Glomerular visceral epithelial cell (primary cell): ENCODE measurements at regions not wholly inside any gene's neighbourhood (a gene's known extent, or its start where the extent isn't known, plus 50 kb on each side); places are given as distances from the start of the nearest gene placed in this dataset.

Source experiments
- DNase-seq: peaks from one replicate; pipeline ENCODE4 v3.0.0-alpha.2; 2016; ENCODE audit errors: extremely low spot score

DNA sequence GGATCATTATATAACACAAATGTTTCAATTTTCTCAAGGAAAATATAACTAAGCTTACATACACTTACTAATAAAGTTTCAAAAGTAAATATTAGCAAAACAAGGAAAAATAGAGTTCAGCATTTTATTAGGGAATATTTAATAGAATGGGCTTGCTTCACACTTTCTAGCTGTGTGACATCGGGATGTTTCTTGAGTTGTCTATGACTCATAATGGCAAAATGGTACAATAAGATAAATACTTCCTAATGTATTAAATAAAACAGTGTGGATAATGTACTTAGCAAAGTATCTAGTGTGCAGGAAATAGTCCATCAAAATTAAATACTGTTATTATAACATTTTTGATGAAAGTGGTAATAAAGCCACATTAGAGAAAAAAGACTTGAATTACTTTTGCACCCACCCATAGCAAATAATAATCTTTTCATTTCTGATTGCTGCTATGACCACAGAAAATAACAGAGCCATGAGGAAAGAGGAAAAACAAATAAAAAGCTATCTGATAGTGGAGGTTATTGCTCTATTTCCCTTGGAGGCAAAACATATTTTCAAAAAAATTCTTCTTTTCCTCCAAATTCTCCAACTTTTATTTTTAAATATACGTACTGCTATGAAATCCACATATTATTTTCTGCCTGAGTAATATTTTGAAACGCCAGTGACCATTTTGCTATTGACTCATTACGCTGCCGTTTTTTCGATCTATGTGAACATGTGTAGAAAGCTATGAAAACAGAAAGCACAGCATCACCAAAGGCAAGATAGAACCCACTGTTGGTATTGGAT is 272.9 kb upstream of the KLF6 start:
- no peak for DNase-seq

DNA sequence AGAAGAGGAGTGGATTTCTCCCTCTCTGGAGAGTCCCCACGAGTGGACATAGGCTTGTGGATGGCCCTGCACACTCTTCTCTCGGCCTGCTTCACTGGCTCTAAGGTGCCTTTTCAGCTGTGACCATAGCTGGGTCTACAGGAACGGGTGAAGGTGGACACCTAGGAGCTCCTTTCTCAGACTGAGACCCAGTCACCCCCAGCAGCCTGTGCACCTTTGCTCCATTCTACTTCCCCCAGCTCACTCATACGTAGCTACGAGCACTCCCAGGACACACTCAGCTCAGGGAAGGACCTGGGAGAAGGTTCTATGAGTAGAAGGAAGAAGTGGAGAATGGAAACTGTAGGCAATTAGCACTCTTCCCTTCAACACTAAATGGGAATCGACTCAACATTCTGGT is 272.0 kb upstream of the KLF6 start:
- no peak for DNase-seq

DNA sequence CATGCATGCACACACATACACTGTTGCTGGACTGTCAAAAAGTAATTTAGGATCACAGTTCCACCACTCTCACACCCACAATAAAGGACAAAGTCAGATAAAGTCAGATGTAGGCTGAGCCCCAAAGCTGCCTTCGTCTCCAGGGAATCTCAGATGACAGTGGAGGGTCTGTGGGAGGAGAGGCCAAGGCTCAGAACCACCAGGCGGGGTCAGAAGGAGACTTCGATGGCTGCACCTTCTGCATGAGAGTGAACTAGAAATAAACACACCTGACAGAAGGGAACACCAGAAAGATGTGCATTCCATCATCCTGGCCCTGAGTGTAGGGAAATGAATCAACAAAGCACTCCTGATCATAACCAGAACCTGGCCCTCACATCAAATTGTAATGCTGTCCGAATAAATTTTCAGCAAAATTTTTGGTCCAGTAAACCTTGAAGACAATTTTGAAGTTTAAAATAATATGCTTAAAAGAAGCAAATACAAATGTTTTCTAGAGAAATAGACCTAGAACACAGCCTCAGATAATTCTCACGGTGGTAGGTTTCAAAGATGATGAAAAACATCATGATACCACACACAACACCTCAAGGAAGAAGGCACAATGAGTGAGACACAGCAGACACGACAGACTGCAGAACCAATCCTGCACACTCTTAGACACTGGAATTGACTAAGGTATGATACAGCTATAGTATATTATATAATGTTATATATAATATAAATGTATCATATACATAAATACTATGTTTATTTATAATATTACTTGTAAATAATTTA is 269.8 kb upstream of the KLF6 start:
- DNase-seq = no peak

DNA sequence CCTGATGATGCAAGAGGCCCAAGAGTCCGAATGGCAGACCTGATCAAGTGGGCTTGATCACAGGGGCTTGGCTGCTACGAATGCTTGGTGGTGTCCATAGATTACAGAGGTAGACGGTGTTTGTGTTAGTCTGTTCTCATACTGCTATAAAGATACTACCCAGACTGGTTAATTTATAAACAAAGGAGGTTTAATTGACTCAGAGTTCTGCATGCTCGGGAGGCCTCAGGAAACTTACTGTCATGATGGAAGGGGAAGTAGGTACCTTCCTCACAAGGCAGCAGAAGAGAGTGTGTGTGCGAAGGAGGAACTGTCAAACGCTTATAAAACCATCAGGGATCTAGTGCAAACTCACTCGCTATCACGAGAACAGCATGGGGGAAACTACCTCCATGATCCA is 268.9 kb upstream of the KLF6 start:
- no peak for DNase-seq

DNA sequence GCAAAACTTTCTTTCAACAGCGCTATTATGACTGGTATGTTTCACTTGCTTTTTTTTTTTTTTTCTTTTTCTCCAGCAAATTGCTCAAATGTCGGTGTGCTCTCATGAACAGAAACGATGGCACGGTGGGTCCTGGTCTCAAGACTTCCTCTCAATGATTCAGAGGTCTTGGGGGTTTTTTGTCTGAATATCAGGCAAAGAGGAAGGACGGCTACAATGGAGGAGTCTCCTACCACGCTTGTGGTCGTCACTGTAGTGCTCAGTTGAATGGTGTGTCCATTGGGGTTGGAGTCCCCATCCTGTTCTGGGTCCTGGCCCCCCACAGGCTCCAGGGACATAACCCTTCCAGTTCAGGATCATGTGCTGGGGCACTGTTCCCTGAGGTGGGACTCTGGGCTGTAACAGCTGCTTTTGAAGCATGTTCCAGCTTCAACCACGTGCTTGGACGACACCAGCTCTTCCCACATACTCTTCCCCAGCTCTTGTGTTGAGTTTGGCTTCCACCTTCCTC is 266.7 kb upstream of the KLF6 start:
- no peak for DNase-seq

DNA sequence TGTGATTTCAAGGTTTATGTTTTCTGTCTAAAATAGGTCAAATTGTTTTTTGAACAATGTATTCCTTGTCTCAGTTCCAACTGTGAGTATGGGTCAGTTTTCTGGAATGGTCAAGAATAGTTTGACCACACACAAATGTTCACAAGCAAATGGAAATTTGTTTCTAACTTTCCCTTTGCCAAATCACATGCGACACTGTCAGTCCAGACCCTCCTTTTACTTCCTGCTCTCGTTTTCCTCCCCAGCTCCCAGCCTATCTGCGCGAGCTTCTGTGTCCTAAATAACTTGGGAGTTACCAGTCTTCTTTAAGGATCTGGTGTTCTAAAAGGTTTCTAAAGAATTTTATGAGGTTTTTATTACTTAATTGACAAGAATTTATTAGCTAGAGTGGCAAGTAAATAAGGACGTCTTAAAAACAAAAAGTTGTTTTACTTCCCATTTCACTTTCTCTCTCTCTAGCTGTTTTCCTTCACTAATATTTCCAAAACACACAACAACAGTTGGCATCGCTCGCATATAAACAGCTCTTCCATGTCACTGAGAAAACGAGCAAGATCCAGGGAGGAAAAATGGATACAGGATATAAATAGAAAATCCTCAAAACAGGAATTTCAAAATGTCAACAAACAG is 266.1 kb upstream of the KLF6 start:
- no peak for DNase-seq

DNA sequence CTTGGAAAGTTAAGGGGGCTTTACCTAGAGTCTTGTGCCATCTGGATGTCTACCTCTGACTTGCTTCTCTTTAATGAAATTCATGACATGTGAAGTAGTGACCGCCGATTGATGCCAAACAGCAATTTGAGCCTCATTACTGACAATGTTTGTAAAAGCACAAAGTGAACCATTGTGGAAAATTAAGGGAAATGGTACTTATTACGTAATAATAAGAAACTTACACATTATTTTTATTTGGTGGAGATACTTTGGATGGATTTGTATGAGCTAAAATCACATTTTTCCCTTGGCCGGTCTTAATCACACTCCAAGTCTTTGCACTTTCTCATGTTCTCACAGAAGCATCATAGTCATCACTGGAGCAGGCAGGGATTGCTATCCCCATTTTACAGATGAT is 265.1 kb upstream of the KLF6 start:
- DNase-seq = no peak

DNA sequence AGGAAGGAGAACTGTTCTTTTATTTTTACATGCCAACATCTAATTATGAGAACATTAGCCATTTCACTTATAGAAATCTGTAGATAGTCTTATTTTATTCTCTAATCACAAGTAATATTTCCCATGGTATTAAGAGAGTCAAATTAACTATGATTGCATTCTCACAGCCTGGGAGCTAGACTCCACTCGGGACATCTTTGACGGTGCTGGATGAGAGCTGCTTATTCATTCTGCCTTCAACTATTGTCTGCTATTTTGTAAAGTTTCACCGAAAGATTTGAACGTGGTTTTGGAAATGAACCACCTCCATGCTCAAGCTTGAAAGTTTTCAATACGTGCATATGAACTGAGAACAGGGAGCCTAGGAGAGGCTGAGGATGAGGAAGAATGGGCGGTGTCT is 264.3 kb upstream of the KLF6 start:
- no peak for DNase-seq

DNA sequence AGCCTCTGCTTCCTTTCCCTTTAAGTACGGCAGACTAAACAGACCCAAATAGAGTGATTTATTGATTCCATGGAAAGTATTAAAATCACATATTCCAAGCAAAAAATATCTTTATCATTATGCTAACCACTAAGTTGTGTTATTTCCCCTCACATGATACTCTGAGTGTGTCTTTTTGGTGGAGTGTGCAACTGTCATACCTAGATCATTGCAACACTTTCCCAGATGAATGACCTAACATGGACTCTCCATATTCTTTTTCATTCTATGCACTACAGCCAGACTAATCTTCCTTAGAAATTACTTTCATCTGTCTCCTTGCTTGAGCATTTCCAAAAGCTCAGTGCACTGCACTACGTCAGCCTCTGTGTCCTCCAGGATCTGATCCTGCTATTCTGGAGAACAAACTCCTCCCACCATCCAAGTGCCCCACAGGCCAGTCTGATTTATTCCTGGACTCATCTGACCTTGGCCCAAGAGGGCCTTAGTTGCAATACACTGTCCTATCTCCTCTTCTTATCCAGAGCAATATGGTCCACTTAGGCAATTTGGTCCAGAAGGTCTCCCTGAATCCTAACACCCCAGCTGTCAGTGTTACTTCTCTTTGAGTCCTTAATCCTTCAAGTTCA is 263.3 kb upstream of the KLF6 start:
- DNase-seq = no peak

DNA sequence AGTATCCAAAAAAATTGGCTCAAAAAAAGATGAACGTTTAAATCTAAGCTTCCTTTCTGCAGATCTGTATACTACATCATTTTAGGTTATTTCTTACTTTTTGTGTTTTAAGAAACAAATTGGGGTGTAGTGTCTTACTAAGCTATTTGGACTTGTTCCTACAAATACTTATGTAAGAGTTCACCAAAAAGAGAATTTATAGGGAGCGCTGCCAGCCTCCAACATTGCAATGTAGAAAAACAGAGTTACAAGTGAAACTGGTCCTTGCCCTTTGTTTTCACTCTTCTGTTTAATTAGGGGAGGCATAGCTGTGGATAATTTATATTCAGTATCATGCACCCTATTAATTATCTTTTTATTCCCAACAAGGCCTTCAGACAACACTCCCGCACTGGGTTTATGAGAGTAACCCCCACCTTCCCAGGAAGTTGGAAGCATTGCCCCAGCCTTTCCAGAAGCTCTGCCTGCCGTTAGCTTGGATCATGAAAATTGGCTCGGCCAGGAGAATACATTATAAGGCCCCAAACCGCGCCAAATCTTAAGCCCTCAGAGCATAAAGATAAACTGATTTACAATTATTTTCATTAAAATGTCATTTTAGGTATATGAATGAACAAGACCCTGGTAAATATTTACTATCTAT is 261.8 kb upstream of the KLF6 start:
- DNase-seq = no peak

DNA sequence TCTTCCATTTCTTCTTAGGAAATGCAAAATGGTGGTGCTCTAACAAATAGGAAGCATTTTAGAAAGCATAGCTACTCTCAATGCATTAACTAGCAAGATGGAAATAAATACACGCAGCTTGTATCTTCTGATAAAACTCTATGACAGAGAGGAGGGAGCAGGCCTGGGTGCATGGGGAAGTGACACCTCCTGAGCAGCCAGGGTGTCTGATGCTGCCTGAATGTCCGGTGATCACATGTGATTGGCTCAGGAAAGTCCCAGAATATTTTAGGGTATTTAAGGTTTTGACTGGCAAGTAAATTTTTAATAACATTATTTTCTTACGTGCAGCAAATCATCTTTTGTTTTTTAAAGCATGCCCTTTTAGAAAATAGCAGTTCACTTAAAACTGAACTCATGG is 261.0 kb upstream of the KLF6 start:
- no peak for DNase-seq

DNA sequence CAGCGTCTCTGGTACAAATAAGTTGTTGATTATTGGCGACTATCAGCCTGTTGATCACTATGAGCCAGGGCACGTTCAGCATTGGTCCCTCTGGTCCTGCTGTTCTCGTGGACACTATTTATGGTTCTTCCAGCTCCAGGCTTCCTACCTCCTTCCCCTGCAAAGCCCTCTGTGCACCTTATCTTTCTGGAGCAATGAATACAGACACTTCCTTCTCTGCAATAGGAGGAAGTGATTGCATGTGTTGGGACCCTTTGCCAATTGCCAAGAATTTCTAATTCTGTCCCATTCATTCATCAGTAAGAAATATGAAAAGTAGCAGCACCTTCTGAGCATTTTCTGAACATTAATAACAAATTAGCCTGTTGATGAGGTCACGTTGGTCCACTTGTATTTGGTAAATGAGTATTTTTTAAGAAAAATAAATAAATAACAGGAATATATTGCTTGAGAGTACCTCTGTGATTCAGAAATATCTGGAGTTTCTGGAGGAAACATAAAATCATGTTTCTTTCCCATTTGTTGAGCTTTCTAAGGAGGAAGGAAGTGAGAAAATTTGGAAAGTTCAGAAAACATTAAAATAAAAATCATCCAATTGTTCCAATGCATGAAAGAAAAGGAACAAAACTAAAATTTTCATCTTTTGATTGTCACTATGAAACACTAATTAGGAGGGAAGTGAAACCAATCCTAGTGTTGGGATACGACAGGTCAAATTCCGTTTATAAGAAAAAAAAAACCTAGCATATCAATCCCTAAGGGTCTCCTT is 259.1 kb upstream of the KLF6 start:
- no peak for DNase-seq

DNA sequence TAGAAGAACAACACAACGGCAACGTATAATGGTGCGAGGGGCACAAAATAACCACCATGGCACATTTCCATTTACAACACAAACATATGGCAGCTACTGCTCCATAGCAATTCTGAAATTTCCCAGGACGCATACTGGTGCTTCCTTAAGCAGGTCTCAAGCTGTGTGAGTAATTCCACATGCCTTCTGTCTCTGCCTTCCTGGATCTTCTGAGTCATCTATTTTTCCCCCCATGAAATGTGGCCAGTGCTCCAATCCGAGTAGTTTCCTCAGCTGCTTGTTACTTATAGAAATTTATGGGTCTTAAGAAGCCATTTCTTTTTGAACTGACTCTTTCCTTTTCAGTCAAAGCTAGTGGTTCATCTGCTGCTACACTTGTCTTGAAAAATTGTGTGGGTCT is 256.6 kb upstream of the KLF6 start:
- no peak for DNase-seq

DNA sequence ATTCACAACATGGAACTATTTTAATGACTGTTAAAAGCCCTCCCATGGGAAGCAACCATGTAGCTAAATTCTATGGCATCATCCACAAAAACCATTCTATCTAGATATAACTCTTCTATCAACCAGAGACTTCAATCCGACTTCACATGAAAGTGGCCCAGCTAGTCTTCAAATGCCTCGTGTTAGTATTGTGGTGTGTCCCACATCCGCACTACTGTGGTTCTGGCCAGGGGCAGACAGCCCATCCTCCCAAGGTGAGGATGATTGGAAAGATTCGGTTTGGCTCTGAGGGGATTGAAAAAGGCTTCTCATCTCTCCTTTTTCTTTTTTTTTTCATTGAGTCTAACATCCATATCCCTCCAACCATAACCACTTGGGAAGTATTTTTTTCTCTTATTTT is 253.0 kb upstream of the KLF6 start:
- DNase-seq = no peak

DNA sequence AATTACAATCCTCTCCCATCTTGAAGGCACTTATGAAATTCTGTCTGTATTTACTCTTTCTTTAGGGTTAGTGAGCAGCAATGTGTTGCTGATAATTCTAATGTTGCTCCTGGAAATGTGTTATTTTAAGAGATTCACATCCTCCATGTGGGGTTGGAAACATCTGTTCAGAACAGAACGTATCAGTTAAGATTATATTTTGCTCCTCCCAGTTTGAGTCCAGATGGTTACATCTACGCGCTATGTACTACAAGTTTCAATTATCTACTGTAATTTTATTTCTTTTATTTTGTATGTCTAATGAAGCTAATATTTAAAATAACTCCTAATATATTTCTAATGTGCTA is 250.6 kb upstream of the KLF6 start:
- no peak for DNase-seq

DNA sequence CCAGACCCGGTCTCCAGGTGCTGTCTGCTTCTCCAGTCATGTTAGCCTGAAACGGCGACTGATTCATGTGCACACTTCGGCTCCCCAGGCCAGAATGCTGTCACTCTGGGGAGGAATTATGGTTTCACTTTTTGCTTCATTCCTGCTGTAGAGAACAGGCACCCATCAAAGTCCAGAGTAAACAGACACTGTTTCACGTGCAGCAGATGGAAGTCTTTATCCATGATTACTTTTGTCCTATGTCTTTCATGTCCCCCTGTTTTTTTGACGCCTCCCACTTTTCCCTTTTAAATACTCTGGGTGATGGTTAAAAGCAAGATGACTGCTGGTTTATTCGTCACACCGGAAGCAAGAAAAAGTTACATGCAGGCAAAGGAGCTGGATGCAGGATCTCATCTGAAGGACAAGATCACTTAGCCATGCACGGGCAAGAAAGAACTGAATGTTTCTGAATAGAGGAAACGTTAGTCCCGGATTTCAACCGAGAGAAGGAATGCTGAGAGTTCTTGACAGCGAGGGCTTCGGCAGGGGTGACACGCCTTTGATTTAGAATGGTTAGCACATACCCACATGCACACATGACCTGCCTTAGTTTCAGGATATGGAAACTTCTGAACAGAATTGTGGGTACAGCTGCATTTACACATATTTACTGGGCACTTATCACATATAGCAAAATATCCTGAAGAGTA is 250.0 kb upstream of the KLF6 start:
- DNase-seq = peak; percentile 33

DNA sequence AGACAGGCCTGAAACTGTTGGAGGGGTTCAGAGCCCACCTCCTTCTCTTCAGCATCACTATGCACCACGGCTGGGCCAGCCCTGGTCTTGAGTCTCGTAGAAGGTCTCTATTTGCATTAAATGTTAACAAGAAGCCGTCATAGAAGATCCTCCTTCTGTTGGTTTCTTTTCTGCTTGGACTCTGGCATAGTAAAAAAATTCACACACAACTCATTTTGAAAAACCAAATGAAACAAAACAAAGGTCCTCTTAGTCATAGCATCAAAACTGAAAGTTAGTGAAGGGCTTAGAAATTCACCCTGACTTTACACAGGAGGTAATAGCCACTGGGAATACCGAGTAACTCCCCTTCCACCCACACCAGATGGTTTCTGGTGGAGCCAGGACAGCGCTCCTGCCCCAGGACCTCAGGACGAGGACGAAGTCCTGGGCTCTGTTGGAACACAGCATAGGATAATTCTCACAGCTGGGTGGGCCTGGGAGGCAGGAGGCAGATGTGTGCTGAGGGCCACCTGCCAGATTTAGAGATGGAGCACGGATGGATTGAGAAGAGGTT is 248.4 kb upstream of the KLF6 start:
- DNase-seq = no peak

DNA sequence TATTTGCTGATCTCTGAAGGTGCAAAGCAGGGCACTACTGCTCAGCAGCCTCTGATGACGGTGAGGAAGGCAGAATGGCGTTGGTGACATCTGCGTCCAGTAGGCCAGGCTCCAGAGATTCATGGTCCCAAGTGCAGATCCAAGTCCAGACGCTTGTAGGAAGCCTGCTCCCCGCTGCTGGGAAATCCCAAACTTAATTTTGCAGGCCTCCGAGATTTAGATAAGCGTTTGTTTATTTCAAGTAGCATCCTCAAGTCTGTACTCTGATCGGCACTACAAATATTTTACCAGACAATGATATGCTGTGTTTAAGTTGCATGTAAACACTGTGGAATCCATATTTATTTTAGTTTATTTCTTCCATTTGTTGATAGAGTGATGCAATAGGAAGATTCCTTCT is 244.9 kb upstream of the KLF6 start:
- no peak for DNase-seq

DNA sequence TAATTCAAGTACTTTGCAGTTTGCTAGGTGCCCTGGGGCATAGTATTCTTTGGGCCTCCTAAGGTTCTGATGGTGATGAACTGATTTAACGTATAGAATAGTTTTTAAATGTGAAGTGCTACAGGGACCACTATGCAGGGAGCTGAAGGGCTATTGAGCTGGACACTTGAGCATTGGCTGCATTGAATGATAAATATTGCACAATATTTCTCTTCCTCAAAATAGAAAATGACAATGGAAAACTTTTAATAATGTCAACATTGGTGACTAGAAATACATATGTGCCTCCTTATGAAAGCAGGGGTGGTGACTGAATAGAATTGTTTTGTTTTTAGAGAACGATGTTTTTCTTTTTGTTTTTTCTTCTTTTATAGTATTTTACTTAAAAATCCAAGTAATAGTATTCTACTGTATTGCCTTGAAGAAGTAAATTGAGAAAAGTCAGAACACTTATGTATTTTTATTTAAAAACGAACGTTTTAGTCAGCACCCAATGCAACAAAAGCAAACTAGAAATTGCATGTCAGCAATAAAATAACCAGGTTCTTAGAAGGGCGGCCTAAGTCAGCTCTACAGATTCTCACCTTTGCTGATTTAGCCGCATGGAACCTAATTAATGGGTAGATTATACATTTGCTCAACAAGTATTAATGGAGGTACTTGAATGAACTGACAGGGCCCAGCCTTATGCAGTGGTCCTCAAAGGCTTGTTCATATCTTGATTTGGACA is 244.0 kb upstream of the KLF6 start:
- DNase-seq = no peak
